Adipocyte (in vitro differentiated cells): ENCODE measurements at regions not wholly inside any gene's neighbourhood (a gene's known extent, or its start where the extent isn't known, plus 50 kb on each side); places are given as distances from the start of the nearest gene placed in this dataset.

ENCODE experiments used
- DNase-seq: peaks from one replicate; pipeline ENCODE4 v3.0.0-alpha.2; 2015; ENCODE audit warnings: low read depth
- H3K27me3 ChIP-seq: replicated peaks from 2 replicates; pipeline ENCODE4 v1.7.0; 2013; ENCODE audit warnings: mild to moderate bottlenecking, low read length, moderate library complexity; ENCODE audit not compliant: control insufficient read depth, insufficient read depth
- H3K36me3 ChIP-seq: 2 replicates; pipeline ENCODE4 v1.7.0; 2013; ENCODE audit warnings: low read length, mild to moderate bottlenecking, moderate library complexity; ENCODE audit not compliant: control insufficient read depth, insufficient read depth, severe bottlenecking
- H3K4me1 ChIP-seq: 2 replicates; pipeline ENCODE4 v1.7.0; 2013; ENCODE audit warnings: mild to moderate bottlenecking, low read length, moderate library complexity; ENCODE audit not compliant: control insufficient read depth, insufficient read depth
- H3K4me3 ChIP-seq: 2 replicates; pipeline ENCODE4 v1.7.0; 2013; ENCODE audit warnings: mild to moderate bottlenecking, low read length, moderate library complexity
- H3K9ac ChIP-seq: 2 replicates; pipeline ENCODE4 v1.7.0; 2013; ENCODE audit warnings: mild to moderate bottlenecking, low read length, moderate library complexity
- H3K9me3 ChIP-seq: 2 replicates; pipeline ENCODE4 v1.7.0; 2013; ENCODE audit warnings: mild to moderate bottlenecking, low read length, moderate library complexity; ENCODE audit not compliant: control insufficient read depth

- H3K9me3 ChIP-seq: peaks cover 12% of the 10 kb centered on the region
- no peaks in the 10 kb centered on the region for H3K27me3 ChIP-seq
- no peaks in the 10 kb centered on the region for H3K4me1 ChIP-seq
- H3K4me3 ChIP-seq: no peak overlapping the region
- no peaks in the 10 kb centered on the region for H3K36me3 ChIP-seq
- DNase-seq: peak; percentile 17
- no peak overlapping the region for H3K9ac ChIP-seq
Measured at GRCh38 chr1:163785868-163786405, 464.2 kb downstream of the NUF2 start.

- Histone ChIP-seq H3K9me3 (peaks cover 7% of the 10 kb centered on the region), H3K4me3 (no peak overlapping the region), H3K9ac (no peak overlapping the region), H3K4me1 (no peaks in the 10 kb centered on the region), H3K36me3 (no peaks in the 10 kb centered on the region), H3K27me3 (no peaks in the 10 kb centered on the region)
- no peak for DNase-seq
Measured at GRCh38 chr1:163789911-163790310, 468.2 kb downstream of the NUF2 start.

GRCh38 chr1:163794551-163794950 lies 472.8 kb downstream of the NUF2 start:
- Histone ChIP-seq H3K36me3 (no peaks in the 10 kb centered on the region), H3K9ac (no peak overlapping the region), H3K27me3 (no peaks in the 10 kb centered on the region), H3K9me3 (peaks cover 7% of the 10 kb centered on the region), H3K4me1 (peaks cover 10% of the 10 kb centered on the region), H3K4me3 (no peak overlapping the region)
- DNase-seq: no peak

GRCh38 chr1:163796394-163796821 lies 474.7 kb downstream of the NUF2 start:
- Histone ChIP-seq H3K9ac (no peak overlapping the region), H3K27me3 (no peaks in the 10 kb centered on the region), H3K4me3 (no peak overlapping the region), H3K4me1 (peaks cover 10% of the 10 kb centered on the region), H3K9me3 (peaks cover 7% of the 10 kb centered on the region), H3K36me3 (no peaks in the 10 kb centered on the region)
- DNase-seq: peak; percentile 70

- H3K4me1 ChIP-seq: peaks cover 10% of the 10 kb centered on the region
- H3K9ac ChIP-seq: no peak overlapping the region
- no peak for DNase-seq
- peaks cover 4% of the 10 kb centered on the region for H3K9me3 ChIP-seq
- no peaks in the 10 kb centered on the region for H3K27me3 ChIP-seq
- H3K4me3 ChIP-seq: no peak overlapping the region
- H3K36me3 ChIP-seq: no peaks in the 10 kb centered on the region
Measured at GRCh38 chr1:163797816-163798215, 476.1 kb downstream of the NUF2 start.

- Histone ChIP-seq H3K27me3 (no peaks in the 10 kb centered on the region), H3K9me3 (no peaks in the 10 kb centered on the region)
- DNase-seq: no peak
Measured at GRCh38 chr1:163799190-163799805, 477.5 kb downstream of the NUF2 start.

GRCh38 chr1:163807331-163808049 lies 485.7 kb downstream of the NUF2 start:
- Histone ChIP-seq H3K9me3 (no peaks in the 10 kb centered on the region), H3K4me3 (no peak overlapping the region), H3K36me3 (no peaks in the 10 kb centered on the region)

More at GRCh38 chr1:163799190-163799805, 477.5 kb downstream of the NUF2 start:
- H3K4me1 ChIP-seq: peaks cover 10% of the 10 kb centered on the region
- H3K4me3 ChIP-seq: no peak overlapping the region
- no peaks in the 10 kb centered on the region for H3K36me3 ChIP-seq
- H3K9ac ChIP-seq: no peak overlapping the region

GRCh38 chr1:163813251-163813650 lies 491.5 kb downstream of the NUF2 start:
- Histone ChIP-seq H3K27me3 (no peaks in the 10 kb centered on the region), H3K36me3 (no peaks in the 10 kb centered on the region), H3K9me3 (no peaks in the 10 kb centered on the region), H3K4me3 (no peak overlapping the region), H3K4me1 (no peaks in the 10 kb centered on the region), H3K9ac (no peak overlapping the region)
- no peak for DNase-seq

More at GRCh38 chr1:163807331-163808049, 485.7 kb downstream of the NUF2 start:
- no peak for DNase-seq
- no peak overlapping the region for H3K9ac ChIP-seq
- H3K27me3 ChIP-seq: no peaks in the 10 kb centered on the region
- H3K4me1 ChIP-seq: no peaks in the 10 kb centered on the region

GRCh38 chr1:163820226-163820625 lies 498.5 kb downstream of the NUF2 start:
- no peaks in the 10 kb centered on the region for H3K9me3 ChIP-seq
- H3K27me3 ChIP-seq: no peaks in the 10 kb centered on the region
- peaks cover 11% of the 10 kb centered on the region for H3K4me1 ChIP-seq
- no peak overlapping the region for H3K4me3 ChIP-seq
- no peak for DNase-seq
- H3K9ac ChIP-seq: no peak overlapping the region
- no peaks in the 10 kb centered on the region for H3K36me3 ChIP-seq

GRCh38 chr1:163820766-163821165 lies 499.0 kb downstream of the NUF2 start:
- Histone ChIP-seq H3K4me1 (peaks cover 11% of the 10 kb centered on the region), H3K9me3 (no peaks in the 10 kb centered on the region), H3K27me3 (no peaks in the 10 kb centered on the region), H3K4me3 (no peak overlapping the region), H3K36me3 (no peaks in the 10 kb centered on the region), H3K9ac (no peak overlapping the region)
- DNase-seq: peak; percentile 70

GRCh38 chr1:163821679-163822078 lies 499.9 kb downstream of the NUF2 start:
- Histone ChIP-seq H3K36me3 (no peaks in the 10 kb centered on the region), H3K4me3 (no peak overlapping the region), H3K4me1 (peaks cover 11% of the 10 kb centered on the region), H3K27me3 (no peaks in the 10 kb centered on the region), H3K9me3 (no peaks in the 10 kb centered on the region), H3K9ac (no peak overlapping the region)
- no peak for DNase-seq
